ENCODE measurements at regions not wholly inside any gene's neighbourhood (a gene's known extent, or its start where the extent isn't known, plus 50 kb on each side); places are given as distances from the start of the nearest gene placed in this dataset.

DNA sequence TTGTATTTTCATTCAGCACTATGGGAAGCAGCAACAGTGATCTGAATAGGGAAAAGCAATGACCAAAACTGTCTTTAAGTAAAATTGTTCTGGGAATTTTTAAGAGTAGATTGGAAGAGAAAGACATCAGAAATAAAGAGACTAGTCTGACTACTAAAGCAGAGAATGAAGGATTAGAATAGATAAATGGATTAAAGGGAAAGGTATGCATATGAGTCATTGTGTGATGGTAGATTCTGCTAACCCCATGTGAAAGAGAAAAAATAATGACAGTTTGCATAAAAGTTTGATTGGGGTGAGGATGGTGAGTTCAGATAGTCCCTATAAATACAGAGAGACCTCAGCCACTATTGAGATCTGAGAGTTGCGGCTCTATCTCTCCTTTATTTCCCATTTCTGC is 139.6 kb upstream of the DCC start:
- Histone ChIP-seq H3K27ac (ENCODE audit: low read depth, low read length) (no peak overlapping the region), H3K27me3 (ENCODE audit: insufficient read depth, low read length) (no peaks in the 10 kb centered on the region), H3K4me1 (ENCODE audit: insufficient read depth, low read length) (peaks cover 5% of the 10 kb centered on the region; the same call in 1 of the 2 replicates), H3K36me3 (ENCODE audit: insufficient read depth, low read length) (no peaks in the 10 kb centered on the region), H3K4me3 (ENCODE audit: low read length) (no peak overlapping the region), H3K9ac (ENCODE audit: low read depth, low read length) (no peak overlapping the region), H3K9me3 (ENCODE audit: insufficient read depth, low read depth, low read length) (no peaks in the 10 kb centered on the region)
- 93% methylated on average over 1 of the region's 1 CpG for WGBS

- Histone ChIP-seq H3K9ac (ENCODE audit: low read depth, low read length) (no peak overlapping the region), H3K4me3 (ENCODE audit: low read length) (no peak overlapping the region), H3K36me3 (ENCODE audit: insufficient read depth, low read length) (no peaks in the 10 kb centered on the region), H3K4me1 (ENCODE audit: insufficient read depth, low read length) (peaks cover 5% of the 10 kb centered on the region; the same call in 1 of the 2 replicates), H3K27me3 (ENCODE audit: insufficient read depth, low read length) (no peaks in the 10 kb centered on the region), H3K9me3 (ENCODE audit: insufficient read depth, low read depth, low read length) (no peaks in the 10 kb centered on the region), H3K27ac (ENCODE audit: low read depth, low read length) (no peak overlapping the region)
- 94% methylated on average over 11 of the region's 11 CpGs for WGBS
Observed at GRCh38 chr18:52200921-52201663, 138.9 kb upstream of the DCC start.

- Histone ChIP-seq H3K4me3 (ENCODE audit: low read length) (no peak overlapping the region), H3K9me3 (ENCODE audit: insufficient read depth, low read depth, low read length) (no peaks in the 10 kb centered on the region), H3K9ac (ENCODE audit: low read depth, low read length) (no peak overlapping the region), H3K36me3 (ENCODE audit: insufficient read depth, low read length) (no peaks in the 10 kb centered on the region), H3K27ac (ENCODE audit: low read depth, low read length) (no peak overlapping the region), H3K27me3 (ENCODE audit: insufficient read depth, low read length) (no peaks in the 10 kb centered on the region), H3K4me1 (ENCODE audit: insufficient read depth, low read length) (no peaks in the 10 kb centered on the region)
- 98% methylated on average over 3 of the region's 3 CpGs for WGBS
Observed at GRCh38 chr18:52208646-52209045, 131.4 kb upstream of the DCC start.

GRCh38 chr18:52216109-52216508 is 123.9 kb upstream of the DCC start:
- Histone ChIP-seq H3K27me3 (ENCODE audit: insufficient read depth, low read length) (no peaks in the 10 kb centered on the region), H3K9me3 (ENCODE audit: insufficient read depth, low read depth, low read length) (no peaks in the 10 kb centered on the region), H3K36me3 (ENCODE audit: insufficient read depth, low read length) (no peaks in the 10 kb centered on the region), H3K4me1 (ENCODE audit: insufficient read depth, low read length) (no peaks in the 10 kb centered on the region), H3K4me3 (ENCODE audit: low read length) (no peak overlapping the region), H3K9ac (ENCODE audit: low read depth, low read length) (no peak overlapping the region), H3K27ac (ENCODE audit: low read depth, low read length) (no peak overlapping the region)

DNA sequence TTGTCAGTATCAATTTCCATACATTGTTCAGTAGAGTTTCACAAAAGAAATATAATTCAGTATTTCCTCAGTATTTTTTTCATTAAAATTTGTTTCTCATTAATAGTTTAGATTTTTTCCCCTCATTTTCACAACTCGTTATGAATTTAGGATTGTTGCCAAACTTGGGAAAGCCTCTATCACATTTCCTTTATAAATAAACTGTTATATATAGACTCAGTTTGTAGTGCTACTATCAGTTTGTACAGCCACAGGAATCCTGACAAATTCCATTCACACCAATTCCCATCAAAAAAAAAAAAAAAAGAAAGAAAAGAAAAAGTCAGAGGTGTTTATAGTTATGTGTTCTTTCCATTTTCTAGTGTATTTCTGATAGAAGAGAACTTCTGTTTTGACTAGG is 123.3 kb upstream of the DCC start:
- Histone ChIP-seq H3K27me3 (ENCODE audit: insufficient read depth, low read length) (no peaks in the 10 kb centered on the region), H3K36me3 (ENCODE audit: insufficient read depth, low read length) (no peaks in the 10 kb centered on the region), H3K4me1 (ENCODE audit: insufficient read depth, low read length) (no peaks in the 10 kb centered on the region), H3K9ac (ENCODE audit: low read depth, low read length) (no peak overlapping the region), H3K27ac (ENCODE audit: low read depth, low read length) (no peak overlapping the region), H3K4me3 (ENCODE audit: low read length) (no peak overlapping the region), H3K9me3 (ENCODE audit: insufficient read depth, low read depth, low read length) (no peaks in the 10 kb centered on the region)
- no CpG with 5 or more reads among the region's 1 CpG for WGBS

- Histone ChIP-seq H3K9me3 (ENCODE audit: insufficient read depth, low read depth, low read length) (no peaks in the 10 kb centered on the region), H3K9ac (ENCODE audit: low read depth, low read length) (no peak overlapping the region), H3K4me3 (ENCODE audit: low read length) (no peak overlapping the region), H3K27ac (ENCODE audit: low read depth, low read length) (no peak overlapping the region), H3K27me3 (ENCODE audit: insufficient read depth, low read length) (no peaks in the 10 kb centered on the region), H3K4me1 (ENCODE audit: insufficient read depth, low read length) (peaks cover 8% of the 10 kb centered on the region; the same call in 1 of the 2 replicates), H3K36me3 (ENCODE audit: insufficient read depth, low read length) (no peaks in the 10 kb centered on the region)
- WGBS = 100% methylated on average over 1 of the region's 3 CpGs
Observed at GRCh38 chr18:52219102-52219501, 120.9 kb upstream of the DCC start.

GRCh38 chr18:52220062-52220591 is 119.9 kb upstream of the DCC start:
- Histone ChIP-seq H3K36me3 (ENCODE audit: insufficient read depth, low read length) (no peaks in the 10 kb centered on the region), H3K27me3 (ENCODE audit: insufficient read depth, low read length) (no peaks in the 10 kb centered on the region), H3K4me1 (ENCODE audit: insufficient read depth, low read length) (peaks cover 8% of the 10 kb centered on the region; the same call in 1 of the 2 replicates), H3K27ac (ENCODE audit: low read depth, low read length) (no peak overlapping the region), H3K4me3 (ENCODE audit: low read length) (no peak overlapping the region), H3K9me3 (ENCODE audit: insufficient read depth, low read depth, low read length) (no peaks in the 10 kb centered on the region), H3K9ac (ENCODE audit: low read depth, low read length) (no peak overlapping the region)
- WGBS = 93% methylated on average over 1 of the region's 1 CpG

- 85% methylated on average over 2 of the region's 2 CpGs for WGBS
- Histone ChIP-seq H3K9ac (ENCODE audit: low read depth, low read length) (no peak overlapping the region), H3K27ac (ENCODE audit: low read depth, low read length) (no peak overlapping the region), H3K4me1 (ENCODE audit: insufficient read depth, low read length) (peaks cover 8% of the 10 kb centered on the region; the same call in 1 of the 2 replicates), H3K4me3 (ENCODE audit: low read length) (no peak overlapping the region), H3K9me3 (ENCODE audit: insufficient read depth, low read depth, low read length) (no peaks in the 10 kb centered on the region), H3K36me3 (ENCODE audit: insufficient read depth, low read length) (no peaks in the 10 kb centered on the region), H3K27me3 (ENCODE audit: insufficient read depth, low read length) (no peaks in the 10 kb centered on the region)
Observed at GRCh38 chr18:52222211-52222610, 117.8 kb upstream of the DCC start.

GRCh38 chr18:52227536-52227935 is 112.5 kb upstream of the DCC start:
- WGBS = 92% methylated on average over 4 of the region's 4 CpGs

DNA sequence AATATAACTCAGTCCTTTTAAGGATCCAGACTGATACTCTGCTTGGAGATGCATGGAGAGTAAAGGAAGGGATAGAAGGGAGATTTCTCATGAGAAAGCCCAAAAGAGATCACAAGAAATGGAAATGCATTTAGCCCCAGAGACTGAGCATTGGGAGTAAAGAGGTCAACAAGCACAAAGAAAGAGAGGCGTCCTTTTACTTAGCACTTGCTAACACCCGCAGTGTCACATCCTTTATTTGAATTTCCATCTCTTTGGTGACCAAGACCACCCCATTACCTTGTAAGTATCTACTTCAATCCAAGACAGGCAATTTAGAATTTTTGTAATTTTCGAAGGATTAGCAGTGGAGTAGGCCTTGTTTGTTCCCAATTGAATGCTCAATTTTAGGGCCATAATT is 111.8 kb upstream of the DCC start:
- H3K9ac ChIP-seq (ENCODE audit: low read depth, low read length) = no peak overlapping the region

More at GRCh38 chr18:52227536-52227935, 112.5 kb upstream of the DCC start:
- Histone ChIP-seq H3K4me3 (ENCODE audit: low read length) (no peak overlapping the region), H3K36me3 (ENCODE audit: insufficient read depth, low read length) (no peaks in the 10 kb centered on the region), H3K9ac (ENCODE audit: low read depth, low read length) (no peak overlapping the region), H3K4me1 (ENCODE audit: insufficient read depth, low read length) (peaks cover 18% of the 10 kb centered on the region), H3K27me3 (ENCODE audit: insufficient read depth, low read length) (no peaks in the 10 kb centered on the region), H3K27ac (ENCODE audit: low read depth, low read length) (no peak overlapping the region), H3K9me3 (ENCODE audit: insufficient read depth, low read depth, low read length) (no peaks in the 10 kb centered on the region)

DNA sequence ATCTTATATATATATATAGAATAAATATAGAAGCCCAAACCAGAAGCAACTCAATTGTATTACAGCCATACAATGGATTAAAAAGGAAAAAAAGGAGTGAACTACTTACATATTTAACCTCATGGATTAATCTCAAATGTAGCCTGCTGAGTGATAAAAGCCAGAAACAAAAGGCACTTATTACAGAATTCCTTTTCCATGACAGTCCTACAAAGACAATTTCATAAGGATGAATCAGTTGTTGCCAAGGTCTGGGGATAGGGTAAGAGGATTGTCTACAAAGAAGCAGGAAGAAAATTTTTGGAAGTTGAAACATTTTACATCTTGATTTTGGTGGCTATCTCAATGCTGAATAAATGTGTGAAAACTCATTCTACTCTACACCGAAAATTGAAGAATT is 103.9 kb upstream of the DCC start:
- Histone ChIP-seq H3K27ac (ENCODE audit: low read depth, low read length) (no peak overlapping the region), H3K9ac (ENCODE audit: low read depth, low read length) (no peak overlapping the region), H3K9me3 (ENCODE audit: insufficient read depth, low read depth, low read length) (no peaks in the 10 kb centered on the region), H3K4me3 (ENCODE audit: low read length) (no peak overlapping the region), H3K4me1 (ENCODE audit: insufficient read depth, low read length) (no peaks in the 10 kb centered on the region), H3K36me3 (ENCODE audit: insufficient read depth, low read length) (no peaks in the 10 kb centered on the region), H3K27me3 (ENCODE audit: insufficient read depth, low read length) (no peaks in the 10 kb centered on the region)
- WGBS = no CpG with 5 or more reads among the region's 1 CpG

More for the DNA sequence above, 111.8 kb upstream of the DCC start:
- Histone ChIP-seq H3K36me3 (ENCODE audit: insufficient read depth, low read length) (no peaks in the 10 kb centered on the region), H3K27me3 (ENCODE audit: insufficient read depth, low read length) (no peaks in the 10 kb centered on the region), H3K9me3 (ENCODE audit: insufficient read depth, low read depth, low read length) (no peaks in the 10 kb centered on the region), H3K27ac (ENCODE audit: low read depth, low read length) (peak overlapping the region; percentile 8; the same call in 1 of the 2 replicates), H3K4me1 (ENCODE audit: insufficient read depth, low read length) (peaks cover 17% of the 10 kb centered on the region), H3K4me3 (ENCODE audit: low read length) (no peak overlapping the region)
- WGBS = 17% methylated on average over 3 of the region's 3 CpGs
